Stimulated activated CD4-positive, alpha-beta T cell treated with anti-CD3 and anti-CD28 coated beads, Interleukin-15, amount 100 ng/mL, for 48 hours (primary cell): ENCODE measurements at regions not wholly inside any gene's neighbourhood (a gene's known extent, or its start where the extent isn't known, plus 50 kb on each side); places are given as distances from the start of the nearest gene placed in this dataset.

Experiments
- DNase-seq, 2 donors: peaks; one replicate each; pipeline ENCODE4 v3.0.0-alpha.2; 2020; ENCODE audit warnings: low read depth in 2 of 2

GRCh38 chr2:128632501-128632800, 313.8 kb upstream of the HS6ST1 start:
- no peak for DNase-seq

GRCh38 chr2:128633501-128633900, 314.8 kb upstream of the HS6ST1 start:
- DNase-seq = no peak

- DNase-seq = no peak
Measured at GRCh38 chr2:128635361-128635900, 316.8 kb upstream of the HS6ST1 start.

GRCh38 chr2:128636802-128637147, 318.1 kb upstream of the HS6ST1 start:
- no peak for DNase-seq

- no peak for DNase-seq
Measured at GRCh38 chr2:128637481-128638155, 318.9 kb upstream of the HS6ST1 start.

GRCh38 chr2:128638341-128639119, 319.9 kb upstream of the HS6ST1 start:
- DNase-seq = no peak

GRCh38 chr2:128639120-128639477, 320.4 kb upstream of the HS6ST1 start:
- no peak for DNase-seq

GRCh38 chr2:128639693-128640092, 321.0 kb upstream of the HS6ST1 start:
- DNase-seq = no peak

- no peak for DNase-seq
Measured at GRCh38 chr2:128640166-128640844, 321.6 kb upstream of the HS6ST1 start.

GRCh38 chr2:128640845-128641360, 322.2 kb upstream of the HS6ST1 start:
- no peak for DNase-seq

GRCh38 chr2:128641421-128642080, 322.9 kb upstream of the HS6ST1 start:
- no peak for DNase-seq

GRCh38 chr2:128642316-128642715, 323.6 kb upstream of the HS6ST1 start:
- no peak for DNase-seq

GRCh38 chr2:128642821-128643220, 324.2 kb upstream of the HS6ST1 start:
- no peak for DNase-seq

- no peak for DNase-seq
Measured at GRCh38 chr2:128643221-128644065, 324.8 kb upstream of the HS6ST1 start.

GRCh38 chr2:128644156-128644555, 325.5 kb upstream of the HS6ST1 start:
- DNase-seq = no peak

GRCh38 chr2:128644718-128645256, 326.1 kb upstream of the HS6ST1 start:
- no peak for DNase-seq

- no peak for DNase-seq
Measured at GRCh38 chr2:128645631-128646030, 327.0 kb upstream of the HS6ST1 start.

- no peak for DNase-seq
Measured at GRCh38 chr2:128646091-128646490, 327.4 kb upstream of the HS6ST1 start.

GRCh38 chr2:128646691-128647090, 328.0 kb upstream of the HS6ST1 start:
- DNase-seq = no peak

GRCh38 chr2:128651000-128651399, 332.3 kb upstream of the HS6ST1 start:
- no peak for DNase-seq

- no peak for DNase-seq
Measured at GRCh38 chr2:128654408-128654807, 335.7 kb upstream of the HS6ST1 start.
